Transverse colon (tissue), 4 donors: ENCODE measurements at regions not wholly inside any gene's neighbourhood (a gene's known extent, or its start where the extent isn't known, plus 50 kb on each side); places are given as distances from the start of the nearest gene placed in this dataset.

Experiments
- DNase-seq: peaks from one replicate; pipeline ENCODE4 v3.0.0-alpha.2; 2019
- H3K27ac ChIP-seq, 4 donors: fragments of 200-600 bp; sonication (generic); 2 replicates each; pipeline ENCODE4 v1.5.1; 2016 to 2018; ENCODE audit warnings: inconsistent platforms in 4 of 4
- H3K27me3 ChIP-seq: fragments of 200-600 bp; sonication (generic); 2 replicates; pipeline ENCODE4 v1.5.1; 2017; ENCODE audit warnings: inconsistent platforms
- H3K36me3 ChIP-seq, 4 donors: fragments of 200-600 bp; sonication (generic); 2 replicates each; pipeline ENCODE4 v1.5.1; 2017 to 2019; ENCODE audit warnings: inconsistent platforms in 4 of 4
- H3K4me1 ChIP-seq, 4 donors: fragments of 200-600 bp; sonication (generic); 2 replicates each; pipeline ENCODE4 v1.5.1; 2017 to 2020; ENCODE audit warnings: inconsistent platforms in 4 of 4
- H3K4me3 ChIP-seq, 4 donors: fragments of 200-600 bp; sonication (generic); 1 replicate in 1 of 4; 2 replicates in 3 of 4; pipeline versions ENCODE4 v1.5.1 to v1.6.1; 2017 to 2019; ENCODE audit warnings: inconsistent platforms in 4 of 4
- H3K9me3 ChIP-seq, 2 donors: fragments of 200-600 bp; sonication (generic); 2 replicates each; pipeline ENCODE4 v1.5.1; 2017 to 2019; ENCODE audit warnings: inconsistent platforms in 2 of 2
- EP300 ChIP-seq: sonication (generic); formaldehyde crosslinking; IDR thresholded peaks from one replicate; pipeline ENCODE4 v1.6.1; 2017; ENCODE audit warnings: antibody characterized with exemption, low read depth
- POLR2A ChIP-seq: fragments of 450-650 bp; IDR thresholded peaks from one replicate; pipeline ENCODE4 v1.6.1; 2016; ENCODE audit warnings: antibody characterized with exemption, mild to moderate bottlenecking, moderate library complexity
- POLR2AphosphoS5 ChIP-seq, 3 donors: sonication (generic); formaldehyde crosslinking; IDR thresholded peaks; one replicate each; pipeline ENCODE4 v1.6.1; 2016; ENCODE audit warnings: antibody characterized with exemption in 3 of 3
- WGBS, 2 donors: methylation state at CpG; one replicate each; pipeline ENCODE4 v1.1.5; 2018; ENCODE audit warnings: low coverage in 1 of 2; 5-methylcytosine and 5-hydroxymethylcytosine counted together
- in situ Hi-C, 4 donors: fragments of 200-750 bp; cut with MboI; loops; one replicate each; pipeline versions ENCODE4 v1.15.0 to v1.15.1; 2017; ENCODE audit warnings: low sequenced_read_pairs in 3 of 4, low pct_ligation_motif_present in 1 of 4, low pct_unique_long_range_greater_than_20kb in 1 of 4
- intact Hi-C: fragments of 100-400 bp; cut with DNase I; formaldehyde crosslinking; loops from one replicate; pipeline ENCODE4 v1.15.1; 2023; ENCODE audit warnings: low total_unique reads
- TF ChIP-seq, protein P1 (sequence below), 5 experiments: fragments of 200-600 bp in 3 of 5; fragments of 450-650 bp in 2 of 5; sonication (generic) in 3 of 5; IDR thresholded peaks; 1 replicate in 2 of 5; 2 replicates in 3 of 5; pipeline ENCODE4 v1.5.1; 2016 to 2017; ENCODE audit warnings: antibody characterized with exemption in 5 of 5, inconsistent platforms in 3 of 5, mild to moderate bottlenecking in 2 of 5, moderate library complexity in 1 of 5

DNA sequence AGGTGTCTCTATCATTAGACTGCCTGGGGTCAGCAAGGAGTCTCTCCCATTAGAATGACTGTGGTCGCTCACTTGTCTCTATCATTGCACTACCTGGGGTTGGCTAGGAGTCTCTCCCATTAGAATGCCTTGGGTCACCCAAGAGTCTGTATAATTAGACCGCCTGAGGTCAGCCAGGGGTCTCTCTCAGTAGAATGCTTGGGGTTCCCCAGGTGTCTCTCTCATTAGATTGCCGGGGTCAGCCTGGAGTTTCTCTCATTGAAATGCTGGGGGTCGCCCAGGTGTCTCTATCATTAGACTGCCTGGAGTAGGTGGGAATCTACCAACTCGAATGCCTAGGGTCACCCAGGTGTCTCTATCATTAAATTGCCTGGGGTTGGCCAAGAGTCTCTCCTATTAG, 2231.6 kb downstream of the TP53TG3F start:
- peaks cover 17 to 26% of the 10 kb centered on the region in 2 donors for H3K9me3 ChIP-seq

DNA sequence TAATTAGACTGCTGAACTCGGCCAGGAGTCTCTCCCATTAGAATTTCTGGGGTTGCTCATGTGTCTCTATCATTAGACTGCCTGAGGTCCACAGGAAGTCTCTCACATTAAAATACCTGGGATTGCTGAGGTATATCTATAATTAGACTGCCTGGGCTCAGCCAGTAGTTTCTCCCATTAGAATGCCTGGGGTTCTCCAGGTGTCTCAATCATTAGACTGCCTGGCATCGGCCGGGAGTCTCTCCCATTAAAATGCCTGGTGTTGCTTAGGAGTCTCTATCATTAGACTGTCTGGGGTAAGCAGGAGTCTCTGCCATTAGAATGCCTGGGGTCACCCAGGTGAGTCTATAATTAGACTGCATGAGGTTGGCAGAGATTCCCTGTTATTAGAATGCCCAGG, 2233.4 kb downstream of the TP53TG3F start:
- Histone ChIP-seq H3K4me1 (no peaks in the 10 kb centered on the region), H3K4me3 (no peak overlapping the region), H3K36me3 (no peaks in the 10 kb centered on the region), H3K27me3 (no peaks in the 10 kb centered on the region), H3K9me3 (peaks cover 21 to 25% of the 10 kb centered on the region in 2 donors), H3K27ac (no peak overlapping the region)
- in situ Hi-C loops: loop anchor here in 2 of 4 donors (25.0 kb wide), 2 partner anchors 94 to 106 kb away; no protein-coding TSS in a partner anchor
- intact Hi-C loops: no loop called here
- TF ChIP-seq, protein P1, sequence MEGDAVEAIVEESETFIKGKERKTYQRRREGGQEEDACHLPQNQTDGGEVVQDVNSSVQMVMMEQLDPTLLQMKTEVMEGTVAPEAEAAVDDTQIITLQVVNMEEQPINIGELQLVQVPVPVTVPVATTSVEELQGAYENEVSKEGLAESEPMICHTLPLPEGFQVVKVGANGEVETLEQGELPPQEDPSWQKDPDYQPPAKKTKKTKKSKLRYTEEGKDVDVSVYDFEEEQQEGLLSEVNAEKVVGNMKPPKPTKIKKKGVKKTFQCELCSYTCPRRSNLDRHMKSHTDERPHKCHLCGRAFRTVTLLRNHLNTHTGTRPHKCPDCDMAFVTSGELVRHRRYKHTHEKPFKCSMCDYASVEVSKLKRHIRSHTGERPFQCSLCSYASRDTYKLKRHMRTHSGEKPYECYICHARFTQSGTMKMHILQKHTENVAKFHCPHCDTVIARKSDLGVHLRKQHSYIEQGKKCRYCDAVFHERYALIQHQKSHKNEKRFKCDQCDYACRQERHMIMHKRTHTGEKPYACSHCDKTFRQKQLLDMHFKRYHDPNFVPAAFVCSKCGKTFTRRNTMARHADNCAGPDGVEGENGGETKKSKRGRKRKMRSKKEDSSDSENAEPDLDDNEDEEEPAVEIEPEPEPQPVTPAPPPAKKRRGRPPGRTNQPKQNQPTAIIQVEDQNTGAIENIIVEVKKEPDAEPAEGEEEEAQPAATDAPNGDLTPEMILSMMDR (IDR thresholded peaks at IDR 0.05): no peak
- no peak for TF ChIP-seq POLR2AphosphoS5 (IDR thresholded peaks at IDR 0.05)
- no peak for TF ChIP-seq POLR2A
- TF ChIP-seq EP300: no peak
- WGBS, 2 donors: 76% methylated on average over 3 of the region's 3 CpGs; no CpG with 5 or more reads in 1 of the 2 donors
- DNase-seq: no peak

More for the DNA sequence above, 2231.6 kb downstream of the TP53TG3F start:
- Histone ChIP-seq H3K27me3 (no peaks in the 10 kb centered on the region), H3K27ac (no peak overlapping the region), H3K4me1 (no peaks in the 10 kb centered on the region), H3K4me3 (no peak overlapping the region), H3K36me3 (no peaks in the 10 kb centered on the region)
- in situ Hi-C loops: loop anchor here in 2 of 4 donors (25.0 kb wide), 2 partner anchors 96 to 104 kb away; no protein-coding TSS in a partner anchor
- DNase-seq: no peak
- TF ChIP-seq POLR2AphosphoS5 (IDR thresholded peaks at IDR 0.05): no peak
- TF ChIP-seq, protein P1 (IDR thresholded peaks at IDR 0.05): no peak
- TF ChIP-seq POLR2A: no peak
- no peak for TF ChIP-seq EP300
- 55% methylated on average over 5 of the region's 5 CpGs; no CpG with 5 or more reads in 1 of the 2 donors for WGBS, 2 donors
- intact Hi-C loops: no loop called here

DNA sequence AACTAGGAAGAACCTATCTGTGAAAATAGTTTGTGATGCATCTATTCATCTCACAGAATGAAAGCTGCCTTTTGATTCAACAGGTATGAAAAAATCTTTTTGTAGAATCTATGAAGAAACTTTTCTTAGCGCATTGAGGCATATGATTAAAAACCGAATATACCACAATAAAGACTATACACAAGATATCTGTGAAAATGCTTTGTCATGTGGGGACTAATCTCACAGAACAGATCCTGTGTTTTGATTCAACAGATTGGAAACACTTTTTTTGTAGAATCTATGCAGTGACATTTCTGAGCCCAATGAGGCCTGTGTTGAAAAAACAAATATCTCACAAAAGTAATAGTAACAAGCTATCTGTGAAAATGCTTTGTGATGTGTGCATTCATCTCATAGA, 2247.5 kb downstream of the TP53TG3F start:
- Histone ChIP-seq H3K27ac (no peak overlapping the region), H3K4me1 (no peaks in the 10 kb centered on the region), H3K36me3 (no peaks in the 10 kb centered on the region), H3K4me3 (no peak overlapping the region), H3K27me3 (no peaks in the 10 kb centered on the region), H3K9me3 (peaks cover 10 to 19% of the 10 kb centered on the region in 2 donors)
- no peak for DNase-seq
- WGBS, 2 donors: 95 to 100% methylated on average over 2 of the region's 2 CpGs
- in situ Hi-C loops (no loop called here), intact Hi-C loops (no loop called here)
- TF ChIP-seq EP300 (no peak), POLR2A (no peak)
- TF ChIP-seq, protein P1 (IDR thresholded peaks at IDR 0.05): no peak

DNA sequence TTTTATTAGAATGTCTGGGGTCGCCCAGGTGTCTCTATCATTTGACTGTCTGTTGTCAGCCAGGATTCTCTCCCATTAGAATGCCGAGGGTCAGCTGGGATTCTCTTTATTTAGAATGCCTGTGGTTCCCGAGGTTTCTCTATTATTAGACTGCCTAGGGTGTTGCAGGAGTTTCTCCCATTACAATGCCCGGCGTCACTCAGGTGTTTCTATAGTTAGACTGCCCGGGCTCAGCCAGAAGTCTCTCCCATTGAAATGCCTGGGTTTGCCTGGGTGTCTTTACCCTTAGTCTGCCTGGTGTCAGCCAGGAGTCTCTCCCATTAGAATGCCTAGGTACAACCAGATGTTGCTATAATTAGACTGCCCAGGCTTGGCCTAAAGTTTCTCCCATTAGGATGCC, 2252.0 kb downstream of the TP53TG3F start:
- in situ Hi-C loops (no loop called here), intact Hi-C loops (no loop called here)
- Histone ChIP-seq H3K9me3 (peaks cover 22 to 38% of the 10 kb centered on the region in 2 donors), H3K36me3 (no peaks in the 10 kb centered on the region), H3K4me1 (no peaks in the 10 kb centered on the region), H3K27ac (no peak overlapping the region), H3K4me3 (no peak overlapping the region), H3K27me3 (no peaks in the 10 kb centered on the region)
- WGBS, 2 donors: 77% methylated on average over 6 of the region's 6 CpGs; no CpG with 5 or more reads in 1 of the 2 donors
- no peak for TF ChIP-seq POLR2A
- no peak for DNase-seq

DNA sequence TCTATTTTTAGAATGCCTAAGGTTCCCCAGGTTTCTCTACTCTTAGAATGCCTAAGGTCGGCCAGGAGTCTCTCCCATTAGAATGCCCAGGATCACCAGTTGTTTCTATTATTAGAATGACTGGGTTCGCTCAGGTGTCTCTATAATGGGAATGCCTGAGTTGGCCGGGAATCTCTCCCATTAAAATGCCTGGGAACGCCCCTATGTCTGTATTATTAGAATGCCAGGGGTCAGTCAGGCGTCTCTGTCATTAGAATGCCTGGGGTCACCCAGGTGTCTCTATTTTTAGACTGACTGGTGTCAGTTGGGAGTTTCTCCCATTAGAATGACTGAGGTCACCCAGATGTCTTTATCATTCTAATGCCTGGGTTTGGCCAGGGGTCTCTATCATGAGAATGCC, 2252.5 kb downstream of the TP53TG3F start:
- TF ChIP-seq POLR2AphosphoS5 (IDR thresholded peaks at IDR 0.05) (no peak), EP300 (no peak), POLR2A (no peak)
- TF ChIP-seq, protein P1 (IDR thresholded peaks at IDR 0.05): no peak
- in situ Hi-C loops: no loop called here
- Histone ChIP-seq H3K27me3 (no peaks in the 10 kb centered on the region), H3K4me1 (no peaks in the 10 kb centered on the region), H3K4me3 (no peak overlapping the region), H3K9me3 (peaks cover 22 to 38% of the 10 kb centered on the region in 2 donors), H3K27ac (no peak overlapping the region), H3K36me3 (no peaks in the 10 kb centered on the region)
- intact Hi-C loops: no loop called here
- no peak for DNase-seq
- 79% methylated on average over 5 of the region's 5 CpGs; no CpG with 5 or more reads in 1 of the 2 donors for WGBS, 2 donors
